ENCODE measurements at regions not wholly inside any gene's neighbourhood (a gene's known extent, or its start where the extent isn't known, plus 50 kb on each side); places are given as distances from the start of the nearest gene placed in this dataset.

GRCh38 chr21:19724081-19724480, 1274.1 kb upstream of the NCAM2 start:
- no peak for DNase-seq

DNA sequence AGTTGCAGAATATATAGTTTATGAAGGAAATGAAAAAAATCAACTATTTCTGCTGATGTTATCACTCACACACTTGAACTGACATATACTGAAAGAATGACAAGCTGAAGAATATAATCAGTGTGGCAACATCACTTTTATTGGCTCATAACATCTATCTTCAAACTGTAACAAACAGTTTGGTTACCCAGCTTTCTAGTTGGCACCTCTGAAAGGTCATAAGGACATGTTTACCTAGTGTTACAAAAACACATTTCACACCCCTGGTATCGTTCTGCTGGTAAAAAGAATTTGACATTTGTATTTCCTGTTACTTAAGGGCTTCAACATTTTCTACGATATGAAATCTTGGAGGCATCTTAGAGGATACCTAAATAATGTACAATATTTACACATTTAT, 1267.0 kb upstream of the NCAM2 start:
- no peak for DNase-seq

DNA sequence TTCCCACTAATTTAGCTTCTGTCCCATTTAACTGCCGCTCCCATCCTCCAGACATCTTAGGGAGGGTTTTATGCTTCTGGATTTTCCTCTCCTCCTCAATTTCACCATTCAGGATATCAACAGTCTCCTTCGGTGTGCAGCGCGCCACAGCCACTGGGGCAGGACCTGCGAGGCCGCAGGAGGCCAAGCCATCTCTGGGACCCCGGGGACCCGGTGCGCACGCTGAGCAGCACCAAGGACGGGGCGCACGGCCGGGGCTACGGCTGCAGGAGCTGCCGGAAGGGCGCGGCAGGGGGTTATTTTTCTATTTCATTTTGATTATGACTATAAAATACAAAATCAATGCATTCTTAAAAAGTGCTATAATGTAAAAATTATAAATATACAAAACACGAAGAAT, 1238.4 kb upstream of the NCAM2 start:
- no peak for DNase-seq

DNA sequence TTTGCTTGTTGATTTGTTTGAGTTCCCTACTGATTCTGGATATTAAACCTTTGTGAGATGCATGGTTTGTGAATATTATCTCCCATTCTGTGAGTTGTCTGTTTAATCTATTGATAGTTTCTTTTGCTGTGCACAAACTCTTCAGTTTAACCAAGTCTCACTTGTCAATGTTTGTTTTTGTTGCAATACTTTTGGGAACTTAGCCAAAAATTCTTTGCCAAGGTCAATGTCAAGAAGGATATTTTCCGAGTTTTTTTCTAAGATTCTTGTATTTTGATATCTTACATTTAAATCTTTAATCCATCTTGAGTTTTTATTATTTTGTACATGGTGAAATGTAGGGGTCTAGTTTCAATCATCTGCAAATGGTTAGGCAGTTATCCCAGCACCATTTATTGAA, 1230.7 kb upstream of the NCAM2 start:
- DNase-seq: no peak

- no peak for DNase-seq
Measured at GRCh38 chr21:19771881-19772280, 1226.3 kb upstream of the NCAM2 start.

DNA sequence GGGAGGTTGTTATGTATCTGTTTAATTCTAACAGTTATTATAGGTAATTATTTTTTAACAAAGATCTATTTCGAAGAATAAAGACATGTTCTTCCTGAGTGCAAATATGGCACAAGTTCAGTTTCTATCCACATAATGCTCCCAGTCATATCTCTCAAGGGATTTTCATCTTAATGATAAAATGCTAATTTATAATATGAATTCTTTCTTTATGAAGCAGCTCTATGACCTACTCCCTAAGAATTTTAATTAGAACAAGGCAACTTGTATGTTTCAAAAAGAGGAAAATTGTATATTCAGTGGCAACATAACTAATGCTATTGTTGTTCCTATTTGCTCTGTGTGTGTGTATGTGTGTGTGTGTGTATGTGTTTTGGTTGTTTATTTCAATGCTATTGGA, 1222.1 kb upstream of the NCAM2 start:
- DNase-seq: no peak

DNA sequence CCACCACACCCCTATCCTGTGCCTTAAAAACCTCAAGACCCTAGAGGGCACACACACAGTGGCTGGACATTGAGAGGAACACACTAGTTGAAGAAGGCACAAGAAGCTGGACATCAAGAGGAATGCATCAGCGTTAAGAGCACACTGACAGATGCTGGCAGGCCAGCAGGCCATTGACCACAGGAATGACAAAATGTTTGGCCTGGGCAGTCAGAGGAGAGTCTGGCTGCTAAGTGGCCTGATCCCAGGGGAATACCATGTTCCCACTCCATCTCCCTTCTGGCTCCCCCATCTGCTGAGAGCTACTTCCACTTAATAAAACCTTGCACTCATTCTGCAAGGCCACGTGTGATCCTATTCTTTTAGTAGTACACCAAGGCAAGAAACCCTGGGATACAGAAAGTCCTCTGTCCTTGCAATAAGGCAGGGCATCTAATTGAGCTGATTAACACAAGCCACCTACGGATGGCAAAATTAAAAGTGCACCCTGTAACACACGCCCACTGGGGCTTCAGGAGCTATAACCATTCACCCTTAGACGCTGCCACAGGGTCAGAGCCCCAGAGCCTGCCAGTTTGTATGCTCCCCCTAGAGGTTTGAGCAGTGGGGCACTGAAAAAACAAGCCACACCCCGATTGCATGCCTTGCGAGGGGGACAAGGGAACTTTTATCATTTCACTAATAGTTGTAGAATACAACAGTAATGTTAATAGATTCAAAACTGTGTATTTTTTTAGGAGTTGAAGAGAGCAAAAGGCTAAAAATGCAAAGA, 1216.1 kb upstream of the NCAM2 start:
- no peak for DNase-seq

DNA sequence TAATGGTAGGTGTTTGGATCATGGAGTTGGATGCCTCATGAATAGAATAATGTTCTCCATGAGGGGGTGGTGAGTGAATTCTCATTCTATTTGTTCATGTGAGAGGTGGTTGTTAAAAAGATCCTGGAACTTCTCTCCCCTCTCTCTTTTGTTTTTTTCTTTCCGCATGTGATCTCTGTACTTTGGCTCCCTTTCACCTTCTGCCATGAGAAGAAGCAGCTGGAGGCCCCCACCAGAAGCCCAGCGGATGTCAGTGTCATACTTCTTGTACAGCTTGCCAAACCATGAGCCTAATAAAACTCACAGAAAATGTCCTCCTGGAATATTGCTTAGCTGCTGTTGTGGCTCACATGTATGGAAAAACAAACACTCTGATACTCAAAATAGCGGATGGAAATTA, 1212.3 kb upstream of the NCAM2 start:
- no peak for DNase-seq

GRCh38 chr21:19792004-19792403, 1206.2 kb upstream of the NCAM2 start:
- no peak for DNase-seq

DNA sequence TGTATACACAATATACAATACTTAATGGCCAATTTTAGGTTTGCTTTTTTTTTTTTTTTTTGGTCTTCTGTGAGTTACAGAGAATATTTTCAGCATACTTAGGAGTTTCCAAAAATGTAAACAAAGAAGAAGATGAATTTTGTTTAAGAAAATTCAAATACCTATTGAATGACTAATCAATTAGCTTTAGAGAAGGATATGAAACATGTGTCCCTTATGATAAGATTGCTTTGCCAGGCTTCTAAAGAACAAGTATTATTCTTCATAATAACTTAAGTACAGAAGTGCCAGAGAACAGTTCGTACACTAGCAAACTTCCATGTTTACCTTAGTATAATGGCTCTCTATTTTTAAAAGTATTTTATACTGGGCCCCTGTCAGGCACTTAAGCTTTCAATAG, 1191.0 kb upstream of the NCAM2 start:
- DNase-seq: no peak

DNA sequence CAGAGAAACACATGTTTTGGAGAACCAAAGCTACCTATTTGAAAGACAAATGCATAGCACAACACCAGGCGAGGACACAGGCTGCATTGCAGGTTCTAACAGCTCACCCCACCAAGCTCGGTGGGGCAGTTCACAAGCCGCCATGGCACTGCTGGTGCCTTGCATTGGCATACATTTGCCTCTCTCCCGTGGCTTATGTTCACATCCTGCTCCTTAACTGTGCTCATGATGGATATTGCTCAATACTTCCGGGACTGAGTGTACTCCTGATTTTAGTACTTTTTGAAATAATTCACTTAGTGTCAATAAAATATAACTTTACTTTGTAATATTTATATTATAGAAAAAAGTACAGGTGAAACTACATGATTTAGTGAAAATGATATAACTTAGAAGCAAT, 1187.4 kb upstream of the NCAM2 start:
- DNase-seq: no peak

GRCh38 chr21:19830446-19830845, 1167.8 kb upstream of the NCAM2 start:
- no peak for DNase-seq

GRCh38 chr21:19832551-19832950, 1165.7 kb upstream of the NCAM2 start:
- DNase-seq: no peak

DNA sequence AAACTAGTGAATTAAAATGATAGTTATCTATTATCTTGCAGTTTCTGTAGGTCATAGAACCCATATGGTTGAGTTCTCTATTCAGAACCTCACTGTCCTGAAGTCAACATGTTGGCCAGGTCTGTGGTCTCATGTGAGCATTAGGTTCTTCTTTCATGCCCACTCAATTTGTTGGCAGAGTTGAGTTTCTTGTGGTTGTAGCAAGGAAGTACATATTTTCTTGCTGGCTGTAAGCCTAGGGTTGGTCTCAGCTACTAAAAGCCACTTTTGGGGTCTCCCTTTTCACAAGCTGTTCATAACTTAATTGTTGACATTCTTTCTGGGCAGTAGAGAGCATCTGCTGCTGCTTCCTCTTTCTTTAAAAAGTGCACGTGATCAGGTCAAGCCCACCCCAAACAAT, 1165.1 kb upstream of the NCAM2 start:
- DNase-seq: no peak

DNA sequence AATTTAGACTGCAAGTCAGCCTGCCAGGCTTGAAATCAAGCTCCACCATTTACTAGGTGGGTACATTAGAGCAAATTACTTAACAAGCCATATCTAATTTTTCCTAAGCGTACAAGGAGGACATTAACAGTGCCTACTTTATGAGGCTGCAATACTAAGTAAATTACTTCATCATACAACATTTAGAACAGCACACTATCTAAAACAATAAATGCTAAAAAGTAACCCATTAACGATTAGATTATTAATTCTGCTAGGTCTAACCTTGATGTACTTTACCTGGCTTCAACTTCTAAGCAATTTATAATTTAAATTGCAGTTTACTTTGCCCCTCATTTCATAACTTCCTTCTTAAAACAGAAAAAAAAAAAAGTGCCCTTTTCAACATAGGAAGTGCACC, 1155.6 kb upstream of the NCAM2 start:
- no peak for DNase-seq

- DNase-seq: no peak
Measured at GRCh38 chr21:19844334-19844733, 1153.9 kb upstream of the NCAM2 start.

GRCh38 chr21:19850157-19850556, 1148.1 kb upstream of the NCAM2 start:
- DNase-seq: no peak

DNA sequence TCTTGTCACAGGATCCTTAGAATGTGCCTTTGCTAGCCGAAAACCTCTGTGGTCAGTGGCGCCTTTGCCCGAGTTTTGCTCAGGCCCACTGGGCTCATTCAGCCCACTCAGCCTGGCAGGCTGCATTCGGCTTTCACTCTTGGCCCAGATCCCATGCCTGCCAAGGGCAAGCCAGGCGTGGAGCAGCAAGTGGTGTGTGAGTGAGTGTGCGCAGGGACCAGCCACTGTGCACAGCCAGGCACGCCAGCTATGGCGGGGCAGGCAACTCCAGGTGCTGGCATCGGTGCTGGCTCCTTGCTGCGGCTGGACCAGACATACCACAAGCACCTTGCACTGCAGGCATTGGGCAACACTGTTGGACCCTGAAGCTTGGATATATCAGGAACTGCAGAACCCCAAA, 1145.1 kb upstream of the NCAM2 start:
- no peak for DNase-seq

GRCh38 chr21:19853709-19854575, 1144.3 kb upstream of the NCAM2 start:
- DNase-seq: no peak

- no peak for DNase-seq
Measured at GRCh38 chr21:19855522-19855921, 1142.7 kb upstream of the NCAM2 start.

GRCh38 chr21:19864476-19864875, 1133.7 kb upstream of the NCAM2 start:
- DNase-seq: no peak

- no peak for DNase-seq
Measured at GRCh38 chr21:19870682-19871081, 1127.5 kb upstream of the NCAM2 start.

GRCh38 chr21:19874521-19874920, 1123.7 kb upstream of the NCAM2 start:
- no peak for DNase-seq

- no peak for DNase-seq
Measured at GRCh38 chr21:19878133-19878532, 1120.1 kb upstream of the NCAM2 start.
